ENCODE measurements at regions not wholly inside any gene's neighbourhood (a gene's known extent, or its start where the extent isn't known, plus 50 kb on each side); places are given as distances from the start of the nearest gene placed in this dataset.
A peak's percentile ranks its signal among the peaks of the same experiment; 100 is the strongest.

DNA sequence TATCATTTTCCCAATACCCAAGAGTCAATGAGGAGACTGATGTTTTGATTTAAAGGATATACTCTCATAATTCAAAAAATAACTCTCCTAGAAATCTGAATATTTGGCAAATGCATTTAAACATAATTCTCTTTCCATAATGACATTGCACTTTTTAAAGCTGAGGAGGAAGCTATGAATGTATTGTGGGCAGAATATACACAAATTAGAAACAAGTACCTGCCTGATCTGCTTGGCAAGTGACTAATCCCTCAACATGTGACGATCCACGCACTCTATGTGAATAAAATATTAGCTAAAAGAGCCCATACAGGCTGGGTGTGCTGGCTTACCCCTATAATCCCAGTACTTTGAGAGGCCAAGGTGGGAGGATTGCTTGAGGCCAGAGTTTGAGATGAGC lies 88.3 kb upstream of the CCDC28A start:
- Mint-ChIP-seq H3K27ac (no peak overlapping the region), H3K36me3 (ENCODE audit: insufficient read depth in 2 of 2) (no peaks in the 10 kb centered on the region), H3K9me3 (no peaks in the 10 kb centered on the region), H3K4me1 (ENCODE audit: low read depth) (no peaks in the 10 kb centered on the region), H3K27me3 (ENCODE audit: low read depth) (peaks cover 8% of the 10 kb centered on the region), H3K4me3 (no peak overlapping the region)
- DNase-seq (no peak), ATAC-seq (replicated peaks in 1 of 2) (no peak)

DNA sequence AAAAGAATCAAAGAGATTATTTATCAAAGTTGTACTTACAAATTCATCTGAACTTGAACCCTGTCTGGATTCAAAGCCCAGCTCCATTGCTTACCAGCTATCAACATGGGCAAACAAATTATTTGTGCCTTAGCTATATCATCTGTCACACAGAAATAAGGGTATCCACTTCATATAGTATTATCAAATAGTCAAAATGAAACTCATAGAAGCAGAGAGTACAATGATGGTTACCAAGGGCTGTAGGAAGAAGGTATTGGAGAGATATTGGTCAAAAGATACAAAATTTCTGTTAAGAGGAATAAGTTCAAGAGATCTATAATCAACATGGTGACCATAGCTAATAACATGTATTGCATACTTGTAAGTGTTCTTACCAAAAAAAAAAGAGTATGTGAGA lies 87.8 kb upstream of the CCDC28A start:
- Mint-ChIP-seq H3K27ac (no peak overlapping the region), H3K36me3 (ENCODE audit: insufficient read depth in 2 of 2) (no peaks in the 10 kb centered on the region), H3K4me1 (ENCODE audit: low read depth) (no peaks in the 10 kb centered on the region), H3K9me3 (no peaks in the 10 kb centered on the region), H3K27me3 (ENCODE audit: low read depth) (peaks cover 11% of the 10 kb centered on the region), H3K4me3 (no peak overlapping the region)
- no peak for DNase-seq
- no peak for ATAC-seq (replicated peaks in 1 of 2)

DNA sequence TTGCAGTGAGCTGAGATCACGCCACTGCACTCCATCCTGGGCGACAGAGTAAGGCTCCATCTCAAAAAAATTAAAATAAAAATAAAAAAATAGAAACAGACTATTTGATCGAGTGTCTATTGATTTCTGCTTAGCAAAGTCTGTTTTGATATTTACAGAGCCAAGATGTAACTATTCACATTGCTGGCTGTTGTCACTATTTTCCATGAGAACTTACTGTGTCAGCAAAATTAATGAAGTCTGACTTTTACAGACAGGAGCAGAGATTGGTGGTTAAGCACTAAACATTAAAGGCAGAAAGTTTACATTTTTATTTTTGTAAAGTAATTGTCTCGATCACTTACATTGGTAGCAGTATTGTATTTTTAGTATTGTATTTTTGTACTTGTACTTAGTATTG lies 85.0 kb upstream of the CCDC28A start:
- Mint-ChIP-seq H3K9me3 (no peaks in the 10 kb centered on the region), H3K4me3 (no peak overlapping the region), H3K27ac (no peak overlapping the region), H3K4me1 (ENCODE audit: low read depth) (no peaks in the 10 kb centered on the region), H3K36me3 (ENCODE audit: insufficient read depth in 2 of 2) (no peaks in the 10 kb centered on the region), H3K27me3 (ENCODE audit: low read depth) (peaks cover 25% of the 10 kb centered on the region)
- ATAC-seq (replicated peaks in 1 of 2) (no peak), DNase-seq (no peak)

DNA sequence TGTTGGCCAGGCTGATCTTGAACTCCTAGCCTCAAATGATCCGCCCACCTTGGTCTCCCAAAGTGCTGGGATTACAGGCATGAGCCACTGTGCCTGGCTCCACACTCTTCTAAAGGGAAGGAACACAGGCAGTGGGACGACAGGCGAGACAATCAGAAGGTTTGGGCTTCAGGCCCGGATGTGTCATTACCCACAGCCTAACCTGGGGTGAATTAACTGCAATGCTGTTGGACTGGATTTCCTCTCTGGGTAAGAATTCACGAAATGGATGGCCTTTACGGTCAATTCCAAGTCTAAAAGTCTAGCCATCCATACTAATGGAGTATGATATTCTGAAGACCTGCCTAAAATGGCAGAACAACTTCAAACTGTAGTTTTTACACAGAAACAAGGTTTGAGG lies 83.7 kb upstream of the CCDC28A start:
- DNase-seq (no peak), ATAC-seq (replicated peaks in 1 of 2) (no peak)
- Mint-ChIP-seq H3K4me1 (ENCODE audit: low read depth) (no peaks in the 10 kb centered on the region), H3K27ac (no peak overlapping the region), H3K9me3 (no peaks in the 10 kb centered on the region), H3K27me3 (ENCODE audit: low read depth) (peaks cover 34% of the 10 kb centered on the region), H3K4me3 (no peak overlapping the region), H3K36me3 (ENCODE audit: insufficient read depth in 2 of 2) (no peaks in the 10 kb centered on the region)

DNA sequence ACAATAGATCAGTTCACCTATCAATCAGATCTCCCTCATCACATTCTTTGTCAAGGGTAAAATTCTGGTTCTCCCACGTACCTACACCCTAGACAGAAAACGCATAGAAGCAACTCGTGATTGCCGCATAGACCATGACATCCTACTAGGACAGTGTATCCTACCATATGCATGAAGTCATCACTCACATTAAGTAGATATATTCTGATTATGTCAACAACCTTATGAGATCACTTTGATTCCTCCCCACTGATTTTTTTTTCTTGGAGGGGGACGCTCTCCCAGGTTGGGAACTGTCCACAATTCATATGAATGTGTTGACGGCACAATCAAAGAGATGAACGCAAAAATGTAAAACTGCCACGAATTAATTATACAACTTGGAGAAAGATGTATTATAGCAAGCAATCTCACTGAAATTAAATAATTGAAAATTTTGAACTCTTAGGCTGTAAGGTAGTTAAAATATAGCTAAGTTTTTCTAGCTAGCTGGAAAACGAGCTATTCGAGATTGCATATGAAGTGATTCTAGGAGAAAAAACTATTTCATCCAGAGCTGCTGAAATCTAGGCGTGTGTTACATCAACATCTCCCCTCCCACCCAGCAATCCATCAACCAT lies 82.5 kb upstream of the CCDC28A start:
- Mint-ChIP-seq H3K9me3 (no peaks in the 10 kb centered on the region), H3K27me3 (ENCODE audit: low read depth) (peaks cover 34% of the 10 kb centered on the region), H3K4me1 (ENCODE audit: low read depth) (no peaks in the 10 kb centered on the region), H3K36me3 (ENCODE audit: insufficient read depth in 2 of 2) (no peaks in the 10 kb centered on the region), H3K27ac (no peak overlapping the region), H3K4me3 (peak overlapping the region; percentile 67 to 75)
- DNase-seq (no peak), ATAC-seq (replicated peaks in 1 of 2) (no peak)

DNA sequence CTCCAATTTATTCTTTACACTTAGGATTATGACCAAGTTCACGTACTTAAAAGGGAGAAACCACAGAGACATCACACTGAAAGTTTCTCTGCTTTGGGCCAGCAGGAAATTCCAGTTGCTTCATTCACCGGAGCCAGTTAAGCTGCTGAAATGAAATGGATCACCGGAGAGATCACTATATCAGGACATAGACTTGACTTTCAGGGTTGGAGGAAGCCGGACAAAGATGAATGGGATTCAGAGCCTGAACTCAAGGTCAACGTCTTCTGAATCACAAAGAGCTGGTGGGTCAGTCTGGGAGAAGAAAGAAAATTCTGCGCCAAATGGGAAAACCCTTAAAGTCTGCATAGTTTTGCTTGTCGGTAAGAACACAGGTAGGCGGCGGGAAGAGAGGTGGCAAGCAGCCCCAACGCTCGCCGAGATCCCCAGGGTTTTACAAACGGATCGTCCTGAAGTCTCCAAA lies 81.9 kb upstream of the CCDC28A start:
- no peak for DNase-seq
- no peak for ATAC-seq (replicated peaks in 1 of 2)
- Mint-ChIP-seq H3K4me3 (peak overlapping the region; percentile 67 to 75), H3K27me3 (ENCODE audit: low read depth) (peaks cover 37% of the 10 kb centered on the region), H3K27ac (no peak overlapping the region), H3K4me1 (ENCODE audit: low read depth) (no peaks in the 10 kb centered on the region), H3K36me3 (ENCODE audit: insufficient read depth in 2 of 2) (no peaks in the 10 kb centered on the region), H3K9me3 (no peaks in the 10 kb centered on the region)

DNA sequence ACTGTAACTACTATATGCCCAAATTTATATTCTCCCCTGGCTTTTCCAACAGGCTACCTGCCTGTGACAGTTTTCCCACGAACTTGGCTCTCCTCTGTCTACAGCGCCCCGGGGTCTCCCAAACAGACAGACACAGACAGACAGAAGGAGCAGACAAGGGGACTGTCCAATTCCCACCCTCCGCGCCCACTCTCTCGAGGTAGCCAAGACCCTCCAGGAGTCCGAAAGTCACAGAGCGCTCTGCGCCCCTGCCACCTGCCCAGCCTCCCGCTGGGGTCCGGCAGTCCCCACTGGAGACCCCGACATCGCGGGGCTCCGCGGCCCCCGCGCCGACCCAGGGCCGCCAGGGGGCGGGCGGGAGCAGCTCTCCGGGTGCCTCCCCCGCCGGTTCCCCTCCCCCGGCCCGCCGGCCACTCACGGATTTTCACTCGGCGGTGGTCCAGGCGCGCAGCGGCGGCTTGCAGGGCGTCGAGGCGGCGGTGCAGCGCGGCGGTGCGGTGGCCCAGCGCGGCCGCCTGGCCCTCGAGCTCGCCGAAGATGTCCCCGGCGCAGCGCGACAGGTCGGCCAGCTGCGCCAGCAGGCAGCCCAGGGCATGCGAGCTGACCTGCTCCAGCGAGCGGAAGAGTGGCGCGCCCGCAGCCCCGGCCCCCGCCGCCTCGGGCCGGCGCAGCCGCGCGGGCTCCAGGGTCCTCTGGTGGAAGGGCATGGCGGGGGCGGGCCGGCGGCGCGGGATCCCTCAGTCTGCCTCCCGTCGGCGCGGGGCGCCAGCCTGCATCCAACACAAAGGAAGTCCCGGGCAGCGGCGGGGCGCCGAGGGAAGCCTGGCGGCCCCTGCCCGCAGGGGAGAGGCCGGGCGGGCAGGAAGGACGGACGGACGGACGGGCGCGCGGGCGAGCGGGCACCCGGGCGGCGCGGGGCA lies 81.3 kb upstream of the CCDC28A start:
- Mint-ChIP-seq H3K27me3 (ENCODE audit: low read depth) (peaks cover 43% of the 10 kb centered on the region), H3K27ac (no peak overlapping the region), H3K4me3 (peak overlapping the region; percentile 67 to 75), H3K36me3 (ENCODE audit: insufficient read depth in 2 of 2) (no peaks in the 10 kb centered on the region), H3K4me1 (ENCODE audit: low read depth) (no peaks in the 10 kb centered on the region), H3K9me3 (no peaks in the 10 kb centered on the region)
- DNase-seq, result peak; percentile 66 to 79
- peak; percentile 76 to 79 for ATAC-seq (replicated peaks in 1 of 2)

DNA sequence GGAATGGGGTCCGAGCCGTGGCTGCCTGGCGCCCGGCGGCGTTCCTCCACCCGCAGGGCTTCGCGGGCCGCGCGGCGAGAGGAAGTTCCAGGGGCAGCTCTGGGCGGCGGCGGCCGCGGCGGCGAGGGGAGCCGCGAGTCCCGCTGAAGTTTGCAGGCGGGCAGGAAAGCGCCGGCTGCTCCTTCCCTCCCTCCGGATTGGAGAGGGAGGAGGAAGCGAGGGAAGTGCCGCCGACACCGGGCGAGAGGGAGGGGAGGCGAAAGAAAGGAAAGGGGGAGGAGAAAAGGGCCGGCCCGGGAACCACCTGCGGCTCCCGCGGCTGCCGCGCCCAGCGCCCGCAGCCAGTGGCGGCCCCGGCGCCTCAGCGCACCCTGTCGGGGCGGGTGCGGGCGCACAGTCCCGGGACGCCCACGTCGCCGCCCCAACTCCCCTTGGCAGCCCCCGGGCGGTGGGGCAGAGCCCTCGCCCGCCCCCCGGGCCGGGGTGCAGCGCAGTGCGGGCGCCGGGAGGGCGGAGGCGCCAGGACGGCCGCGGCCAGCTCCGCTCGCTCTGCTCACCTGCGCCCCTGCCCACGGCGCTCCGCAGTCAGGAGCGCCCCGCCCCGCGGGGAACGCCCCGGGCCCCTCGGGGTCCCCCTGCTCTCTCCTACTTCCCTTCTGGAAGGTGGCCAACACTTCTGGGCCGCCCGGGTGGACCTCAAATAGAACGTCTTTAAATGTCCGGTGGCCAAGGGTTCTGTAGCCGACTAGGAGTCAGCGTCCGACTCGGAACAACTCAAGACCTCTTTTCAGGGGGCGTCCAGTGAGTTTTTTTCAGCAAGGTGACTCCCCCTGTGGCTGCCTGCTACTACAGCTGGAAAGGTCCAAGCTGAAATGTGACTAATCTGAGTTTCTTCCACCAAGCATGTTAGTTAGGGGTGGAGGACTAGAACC lies 80.3 kb upstream of the CCDC28A start:
- H3K9me3 Mint-ChIP-seq, result no peaks in the 10 kb centered on the region
- H3K4me3 Mint-ChIP-seq, result peak overlapping the region; percentile 87 to 90
- H3K27me3 Mint-ChIP-seq (ENCODE audit: low read depth), result peaks cover 43% of the 10 kb centered on the region
- H3K36me3 Mint-ChIP-seq (ENCODE audit: insufficient read depth in 2 of 2), result no peaks in the 10 kb centered on the region
- DNase-seq, result peak; percentile 45 to 50
- no peaks in the 10 kb centered on the region for H3K4me1 Mint-ChIP-seq (ENCODE audit: low read depth)
- no peak overlapping the region for H3K27ac Mint-ChIP-seq
- peak; percentile 65 to 71 for ATAC-seq (replicated peaks in 1 of 2)

DNA sequence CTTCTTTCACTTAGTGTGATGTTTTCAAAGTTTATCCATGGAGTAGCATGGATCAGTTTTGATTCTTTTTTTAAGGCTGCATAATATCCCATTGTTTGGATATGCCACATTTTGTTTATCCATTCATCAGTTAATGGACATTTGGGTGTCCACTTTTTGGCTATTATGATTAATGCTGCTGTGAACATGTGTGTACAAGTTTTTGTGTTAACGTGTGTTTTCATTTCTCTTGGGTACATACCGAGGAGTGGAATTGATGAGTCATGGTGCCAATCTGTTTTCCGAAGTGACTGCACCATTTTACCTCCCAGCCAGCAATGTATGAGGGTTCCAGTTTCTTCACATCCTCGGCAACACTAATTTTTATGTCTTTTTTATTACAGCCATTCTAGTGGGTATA lies 78.4 kb upstream of the CCDC28A start:
- no peaks in the 10 kb centered on the region for H3K4me1 Mint-ChIP-seq (ENCODE audit: low read depth)
- no peak for ATAC-seq (replicated peaks in 1 of 2)

DNA sequence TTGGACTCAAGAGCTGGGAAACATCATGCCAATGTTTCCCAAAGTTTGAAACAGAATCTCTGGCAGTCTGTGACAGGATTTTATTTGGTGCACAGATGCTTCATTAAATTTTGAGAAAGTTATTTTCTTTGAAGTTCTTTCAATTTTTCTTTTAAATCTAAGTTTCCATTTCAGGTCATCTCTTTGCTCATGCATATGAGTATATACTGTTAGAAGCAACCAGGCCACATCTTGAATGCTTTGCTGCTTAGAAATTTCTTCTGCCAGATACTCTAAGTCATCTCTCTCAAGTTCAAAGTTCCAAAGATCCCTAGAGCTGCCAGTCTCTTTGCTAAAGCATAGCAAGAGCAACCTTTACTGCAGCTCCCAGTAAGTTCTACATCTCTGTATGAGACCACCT lies 59.1 kb upstream of the CCDC28A start:
- H3K4me3 Mint-ChIP-seq, result no peak overlapping the region
- ATAC-seq (replicated peaks in 1 of 2) (no peak), DNase-seq (no peak)
- H3K4me1 Mint-ChIP-seq (ENCODE audit: low read depth), result no peaks in the 10 kb centered on the region
- peaks cover 5 to 8% of the 10 kb centered on the region in 2 donors for H3K36me3 Mint-ChIP-seq (ENCODE audit: insufficient read depth in 2 of 2)
- H3K27ac Mint-ChIP-seq, result no peak overlapping the region
- peaks cover 35% of the 10 kb centered on the region for H3K27me3 Mint-ChIP-seq (ENCODE audit: low read depth)
- peaks cover 3 to 8% of the 10 kb centered on the region in 2 donors for H3K9me3 Mint-ChIP-seq

More for the DNA sequence above, 78.4 kb upstream of the CCDC28A start:
- DNase-seq, result no peak
- no peak overlapping the region for H3K4me3 Mint-ChIP-seq
- no peak overlapping the region for H3K27ac Mint-ChIP-seq
- peaks cover 35% of the 10 kb centered on the region for H3K27me3 Mint-ChIP-seq (ENCODE audit: low read depth)
- H3K9me3 Mint-ChIP-seq, result no peaks in the 10 kb centered on the region
- H3K36me3 Mint-ChIP-seq (ENCODE audit: insufficient read depth in 2 of 2), result no peaks in the 10 kb centered on the region

DNA sequence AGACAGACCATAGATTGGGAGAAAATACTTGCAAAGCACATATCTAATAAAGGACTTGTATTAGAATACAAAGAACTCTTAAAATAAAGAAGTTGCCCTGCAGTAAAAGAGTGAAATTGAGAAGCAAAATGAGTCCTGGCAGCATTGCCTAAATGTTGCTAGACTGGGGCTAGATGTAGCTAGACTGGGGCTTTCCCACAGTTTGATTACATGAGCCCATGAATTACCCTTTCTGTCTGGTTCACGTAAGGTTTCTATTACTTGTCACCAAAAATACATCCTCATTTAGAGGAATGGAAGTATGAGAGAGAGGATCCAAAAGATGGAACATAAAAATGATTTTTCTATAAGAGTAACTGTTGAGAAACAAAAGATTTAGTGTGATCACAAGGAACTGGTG lies 57.6 kb upstream of the CCDC28A start:
- Mint-ChIP-seq H3K4me3 (no peak overlapping the region), H3K36me3 (ENCODE audit: insufficient read depth in 2 of 2) (peaks cover 5 to 6% of the 10 kb centered on the region in 2 donors), H3K27me3 (ENCODE audit: low read depth) (peaks cover 25% of the 10 kb centered on the region), H3K27ac (no peak overlapping the region), H3K4me1 (ENCODE audit: low read depth) (no peaks in the 10 kb centered on the region), H3K9me3 (peaks cover 3 to 8% of the 10 kb centered on the region in 2 donors)
- ATAC-seq (replicated peaks in 1 of 2) (no peak), DNase-seq (no peak)

DNA sequence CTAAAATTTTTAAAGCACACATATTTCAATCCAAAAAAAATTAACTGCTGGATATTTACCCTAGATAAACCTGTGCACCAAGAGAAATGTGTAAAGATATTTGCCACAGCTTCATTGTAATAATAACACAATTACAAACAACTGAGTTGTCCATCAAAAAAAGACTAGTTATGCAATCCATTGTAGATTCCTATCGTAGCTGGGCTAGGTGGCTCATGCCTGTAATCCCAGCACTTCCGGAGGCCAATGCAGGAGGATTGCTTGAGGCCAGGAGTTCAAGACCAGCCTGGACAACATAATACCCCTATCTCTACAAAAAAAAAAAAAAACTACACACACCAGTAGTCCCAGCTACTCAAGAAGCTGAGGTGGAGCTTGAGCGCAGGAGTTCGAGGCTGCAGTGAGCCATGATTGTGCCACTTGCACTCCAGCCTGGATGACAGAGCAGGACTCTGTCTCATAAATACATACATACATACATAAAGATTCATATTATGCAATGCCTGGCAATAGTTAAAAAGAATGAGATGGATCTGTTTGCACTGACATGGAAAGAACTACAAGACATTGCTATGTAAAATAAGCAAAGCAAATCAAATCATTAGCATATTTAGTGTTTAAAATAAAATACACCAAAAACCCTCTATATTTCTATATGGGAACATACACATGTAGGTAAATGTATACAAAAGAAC lies 56.5 kb upstream of the CCDC28A start:
- ATAC-seq (replicated peaks in 1 of 2) (no peak), DNase-seq (no peak)
- H3K4me3 Mint-ChIP-seq, result no peak overlapping the region
- H3K4me1 Mint-ChIP-seq (ENCODE audit: low read depth), result no peaks in the 10 kb centered on the region
- no peak overlapping the region for H3K27ac Mint-ChIP-seq
- H3K9me3 Mint-ChIP-seq, result peaks cover 3 to 8% of the 10 kb centered on the region in 2 donors
- H3K36me3 Mint-ChIP-seq (ENCODE audit: insufficient read depth in 2 of 2), result peaks cover 5 to 6% of the 10 kb centered on the region in 2 donors
- peaks cover 20% of the 10 kb centered on the region for H3K27me3 Mint-ChIP-seq (ENCODE audit: low read depth)
